ENCODE measurements at regions not wholly inside any gene's neighbourhood (a gene's known extent, or its start where the extent isn't known, plus 50 kb on each side); places are given as distances from the start of the nearest gene placed in this dataset.
A peak's percentile ranks its signal among the peaks of the same experiment; 100 is the strongest.

- no peaks in the 10 kb centered on the region for H3K27me3 Mint-ChIP-seq
- no peak for DNase-seq (ENCODE audit: low spot score, unreplicated experiment)
- H3K4me1 Mint-ChIP-seq (ENCODE audit: low read depth): peaks cover 16% of the 10 kb centered on the region
- no peak overlapping the region for H3K27ac Mint-ChIP-seq
- H3K36me3 Mint-ChIP-seq (ENCODE audit: insufficient read depth): peaks cover 3% of the 10 kb centered on the region
- peaks cover 15% of the 10 kb centered on the region for H3K9me3 Mint-ChIP-seq (ENCODE audit: low read depth)
- no peak for TF ChIP-seq CTCF (IDR thresholded peaks at IDR 0.05; ENCODE audit: unreplicated experiment)
- H3K4me3 Mint-ChIP-seq (ENCODE audit: low read depth): no peak overlapping the region
Observed at GRCh38 chr1:75668813-75669212, 55.7 kb upstream of the ACADM start.

- peaks cover 3% of the 10 kb centered on the region for H3K9me3 Mint-ChIP-seq (ENCODE audit: low read depth)
- H3K4me3 Mint-ChIP-seq (ENCODE audit: low read depth): no peak overlapping the region
- no peaks in the 10 kb centered on the region for H3K36me3 Mint-ChIP-seq (ENCODE audit: insufficient read depth)
- H3K4me1 Mint-ChIP-seq (ENCODE audit: low read depth): peaks cover 21% of the 10 kb centered on the region
- no peak for DNase-seq (ENCODE audit: low spot score, unreplicated experiment)
- H3K27me3 Mint-ChIP-seq: no peaks in the 10 kb centered on the region
- H3K27ac Mint-ChIP-seq: peak overlapping the region; percentile 79
- no peak for TF ChIP-seq CTCF (IDR thresholded peaks at IDR 0.05; ENCODE audit: unreplicated experiment)
Observed at GRCh38 chr1:75671708-75672107, 52.8 kb upstream of the ACADM start.

- no peaks in the 10 kb centered on the region for H3K27me3 Mint-ChIP-seq
- peak overlapping the region; percentile 79 for H3K27ac Mint-ChIP-seq
- DNase-seq (ENCODE audit: low spot score, unreplicated experiment): no peak
- no peak for TF ChIP-seq CTCF (IDR thresholded peaks at IDR 0.05; ENCODE audit: unreplicated experiment)
- peaks cover 1% of the 10 kb centered on the region for H3K9me3 Mint-ChIP-seq (ENCODE audit: low read depth)
- H3K36me3 Mint-ChIP-seq (ENCODE audit: insufficient read depth): no peaks in the 10 kb centered on the region
- H3K4me3 Mint-ChIP-seq (ENCODE audit: low read depth): no peak overlapping the region
- peaks cover 25% of the 10 kb centered on the region for H3K4me1 Mint-ChIP-seq (ENCODE audit: low read depth)
Observed at GRCh38 chr1:75672108-75672507, 52.4 kb upstream of the ACADM start.

GRCh38 chr1:75672528-75673393 is 51.7 kb upstream of the ACADM start:
- DNase-seq (ENCODE audit: low spot score, unreplicated experiment): no peak
- TF ChIP-seq CTCF (IDR thresholded peaks at IDR 0.05; ENCODE audit: unreplicated experiment): no peak
- H3K27me3 Mint-ChIP-seq: no peaks in the 10 kb centered on the region
- H3K36me3 Mint-ChIP-seq (ENCODE audit: insufficient read depth): no peaks in the 10 kb centered on the region
- no peak overlapping the region for H3K4me3 Mint-ChIP-seq (ENCODE audit: low read depth)
- H3K4me1 Mint-ChIP-seq (ENCODE audit: low read depth): peaks cover 25% of the 10 kb centered on the region
- H3K27ac Mint-ChIP-seq: peak overlapping the region; percentile 79
- no peaks in the 10 kb centered on the region for H3K9me3 Mint-ChIP-seq (ENCODE audit: low read depth)

- DNase-seq (ENCODE audit: low spot score, unreplicated experiment): no peak
- Mint-ChIP-seq H3K4me1 (ENCODE audit: low read depth) (peaks cover 25% of the 10 kb centered on the region), H3K9me3 (ENCODE audit: low read depth) (no peaks in the 10 kb centered on the region), H3K27me3 (no peaks in the 10 kb centered on the region), H3K4me3 (ENCODE audit: low read depth) (no peak overlapping the region), H3K36me3 (ENCODE audit: insufficient read depth) (no peaks in the 10 kb centered on the region), H3K27ac (peak overlapping the region; percentile 79)
- no peak for TF ChIP-seq CTCF (IDR thresholded peaks at IDR 0.05; ENCODE audit: unreplicated experiment)
Observed at GRCh38 chr1:75673399-75673798, 51.1 kb upstream of the ACADM start.

All from progenitor cell of endocrine pancreas (in vitro differentiated cells).